ENCODE measurements at regions not wholly inside any gene's neighbourhood (a gene's known extent, or its start where the extent isn't known, plus 50 kb on each side); places are given as distances from the start of the nearest gene placed in this dataset.

GRCh38 chr6:67221226-67221625 is 1413.9 kb upstream of the ADGRB3 start:
- TF ChIP-seq ZNF274 (IDR thresholded peaks at IDR 0.05; ENCODE audit: low read depth, low read length): no peak
- no peak overlapping the region for H3K4me3 ChIP-seq (ENCODE audit: low read length)

- TF ChIP-seq ZNF274 (IDR thresholded peaks at IDR 0.05; ENCODE audit: low read depth, low read length): no peak
- no peak overlapping the region for H3K4me3 ChIP-seq (ENCODE audit: low read length)
These were observed 1415.7 kb upstream of the ADGRB3 start for GRCh38 chr6:67219346-67219745.

- no peak for TF ChIP-seq ZNF274 (IDR thresholded peaks at IDR 0.05; ENCODE audit: low read depth, low read length)
- no peak overlapping the region for H3K4me3 ChIP-seq (ENCODE audit: low read length)
These were observed 1422.5 kb upstream of the ADGRB3 start for GRCh38 chr6:67212584-67212983.

- TF ChIP-seq ZNF274 (IDR thresholded peaks at IDR 0.05; ENCODE audit: low read depth, low read length): no peak
- no peak overlapping the region for H3K4me3 ChIP-seq (ENCODE audit: low read length)
These were observed 1424.6 kb upstream of the ADGRB3 start for GRCh38 chr6:67210450-67210849.

DNA sequence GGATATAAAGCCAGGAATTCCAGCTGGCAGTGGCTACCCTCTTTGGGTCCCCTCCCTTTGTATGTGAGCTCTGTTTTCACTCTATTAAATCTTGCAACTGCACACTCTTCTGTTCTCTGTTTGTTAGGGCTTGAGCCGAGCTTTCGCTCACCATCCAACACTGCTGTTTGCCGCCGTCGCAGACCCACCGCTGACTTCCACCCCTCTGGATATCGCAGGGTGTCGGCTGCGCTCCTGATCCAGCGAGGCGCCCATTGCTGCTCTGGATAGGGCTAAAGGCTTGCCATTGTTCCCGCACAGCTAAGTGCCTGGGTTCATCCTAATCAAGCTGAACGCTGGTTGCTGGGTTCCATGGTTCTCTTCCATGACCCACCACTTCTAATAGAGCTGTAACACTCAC is 1433.5 kb upstream of the ADGRB3 start:
- no peak for TF ChIP-seq ZNF274 (IDR thresholded peaks at IDR 0.05; ENCODE audit: low read depth, low read length)
- no peak overlapping the region for H3K4me3 ChIP-seq (ENCODE audit: low read length)

DNA sequence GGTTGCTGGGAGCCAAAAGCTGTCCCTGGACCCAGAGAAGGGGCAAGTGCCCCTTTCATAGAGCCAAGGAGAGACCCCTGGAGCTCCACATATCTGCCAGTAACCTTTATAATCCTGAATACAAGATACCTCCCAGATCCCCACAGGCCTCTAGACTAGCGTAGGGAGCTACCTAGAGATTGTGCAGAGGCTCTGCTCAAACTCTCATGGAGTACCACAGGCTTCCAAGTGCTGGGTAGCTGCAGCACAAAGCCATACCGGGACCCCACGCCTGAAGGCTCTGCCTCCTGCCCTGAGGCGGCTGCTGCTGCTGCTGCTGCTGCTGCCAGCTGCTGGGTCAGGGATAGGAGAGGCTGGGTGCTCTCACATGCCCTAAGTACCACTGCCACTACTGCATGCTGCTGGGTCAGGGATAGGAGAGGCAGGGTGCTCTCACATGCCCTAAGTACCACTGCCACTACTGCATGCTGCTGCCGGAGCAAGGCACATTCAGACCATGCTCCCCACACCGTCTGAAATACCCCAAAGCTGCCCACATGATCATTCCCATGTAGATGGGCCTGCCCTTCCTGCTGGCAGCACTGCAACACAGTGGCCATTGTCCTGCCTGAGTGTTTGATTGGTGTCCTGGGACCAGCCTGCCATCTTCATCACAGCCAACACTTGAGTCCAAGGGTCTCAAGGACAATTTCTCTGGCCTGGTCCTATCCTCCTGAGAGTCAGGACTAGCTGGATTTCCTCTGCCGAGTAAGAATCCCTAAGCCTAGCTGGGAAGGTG is 1434.3 kb upstream of the ADGRB3 start:
- no peak for TF ChIP-seq ZNF274 (IDR thresholded peaks at IDR 0.05; ENCODE audit: low read depth, low read length)

DNA sequence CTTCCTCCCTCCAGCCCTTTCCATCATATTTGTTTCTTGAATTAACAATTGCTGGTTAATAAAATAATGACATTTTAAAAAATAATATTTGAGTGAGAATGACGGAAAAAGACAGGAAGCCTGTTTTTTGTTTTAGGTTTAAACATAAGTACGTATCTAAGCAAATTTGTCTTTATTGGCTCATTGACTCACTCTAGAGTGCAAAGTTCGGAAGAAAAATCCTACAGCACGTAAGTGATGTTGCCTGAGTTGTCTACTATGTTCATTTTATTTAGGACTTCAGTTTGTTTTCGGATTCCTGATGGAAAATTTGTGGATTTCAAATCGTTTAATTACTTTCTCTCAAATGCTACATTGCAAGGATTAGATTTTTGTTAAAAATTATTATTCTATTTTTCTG is 1435.7 kb upstream of the ADGRB3 start:
- H3K4me3 ChIP-seq (ENCODE audit: low read length): no peak overlapping the region
- TF ChIP-seq ZNF274 (IDR thresholded peaks at IDR 0.05; ENCODE audit: low read depth, low read length): no peak

More for the DNA sequence above, 1434.3 kb upstream of the ADGRB3 start:
- H3K4me3 ChIP-seq (ENCODE audit: low read length): no peak overlapping the region

DNA sequence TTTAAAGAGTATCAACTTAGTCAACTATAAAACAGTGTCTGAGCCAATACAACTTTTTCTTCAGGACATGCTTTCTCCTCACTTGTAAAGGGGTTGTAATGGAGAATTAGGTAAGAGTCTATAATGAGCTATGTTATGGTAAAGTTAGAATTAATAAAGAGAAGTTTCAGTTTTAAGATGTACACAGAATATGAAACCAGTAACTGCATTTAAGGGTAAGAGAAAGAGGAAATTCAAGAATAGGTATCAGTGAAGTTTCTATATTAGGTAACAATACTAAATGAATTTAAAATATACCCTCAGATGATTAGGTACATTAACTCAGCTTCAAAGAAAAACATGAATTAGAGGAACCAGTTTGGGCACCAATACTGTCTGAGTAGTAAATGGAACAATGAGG is 1444.3 kb upstream of the ADGRB3 start:
- H3K4me3 ChIP-seq (ENCODE audit: low read length): no peak overlapping the region
- no peak for TF ChIP-seq ZNF274 (IDR thresholded peaks at IDR 0.05; ENCODE audit: low read depth, low read length)

- H3K4me3 ChIP-seq (ENCODE audit: low read length): no peak overlapping the region
- TF ChIP-seq ZNF274 (IDR thresholded peaks at IDR 0.05; ENCODE audit: low read depth, low read length): no peak
These were observed 1450.7 kb upstream of the ADGRB3 start for GRCh38 chr6:67184405-67184804.

DNA sequence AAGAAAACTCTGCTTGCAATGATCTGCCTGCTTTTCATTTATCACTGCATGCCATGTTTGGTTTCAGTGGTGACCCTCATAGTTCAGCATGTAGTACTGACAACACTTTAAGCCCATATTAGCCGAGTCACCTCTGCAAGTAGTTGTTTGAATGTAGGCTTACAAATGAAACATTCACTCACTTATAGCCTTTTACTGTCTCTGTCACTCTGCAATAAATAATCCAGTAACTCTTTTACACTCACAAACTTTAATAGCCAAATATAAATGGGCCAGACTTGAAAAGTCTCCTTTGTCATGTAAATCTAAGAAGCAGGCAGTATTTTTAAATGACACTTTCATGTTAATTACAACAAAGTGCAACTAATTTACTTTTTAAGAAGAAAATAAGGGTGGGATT is 1460.0 kb upstream of the ADGRB3 start:
- no peak for TF ChIP-seq ZNF274 (IDR thresholded peaks at IDR 0.05; ENCODE audit: low read depth, low read length)
- H3K4me3 ChIP-seq (ENCODE audit: low read length): no peak overlapping the region

GRCh38 chr6:67165606-67166005 is 1458.6 kb upstream of the EYS start:
- no peak overlapping the region for H3K4me3 ChIP-seq (ENCODE audit: low read length)
- no peak for TF ChIP-seq ZNF274 (IDR thresholded peaks at IDR 0.05; ENCODE audit: low read depth, low read length)

DNA sequence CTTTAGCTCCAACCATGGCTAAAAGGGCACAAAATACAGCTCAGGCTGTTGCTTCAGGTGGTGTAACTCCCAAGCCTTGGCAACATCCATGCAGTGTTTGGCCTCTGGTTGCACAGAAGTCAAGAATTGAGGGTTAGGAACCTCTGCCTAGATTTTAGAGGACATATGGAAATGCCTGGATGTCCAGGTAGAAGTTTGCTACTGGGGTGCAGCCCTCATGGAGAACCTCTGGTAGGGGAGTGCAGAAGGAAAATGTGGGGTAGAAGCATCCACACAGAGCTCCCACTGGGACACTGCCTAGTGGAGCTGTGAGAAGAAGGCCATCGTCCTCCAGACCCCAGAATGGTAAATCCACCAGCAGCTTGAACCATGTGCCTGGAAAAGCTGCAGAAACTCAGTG is 1453.8 kb upstream of the EYS start:
- no peak overlapping the region for H3K4me3 ChIP-seq (ENCODE audit: low read length)
- no peak for TF ChIP-seq ZNF274 (IDR thresholded peaks at IDR 0.05; ENCODE audit: low read depth, low read length)

DNA sequence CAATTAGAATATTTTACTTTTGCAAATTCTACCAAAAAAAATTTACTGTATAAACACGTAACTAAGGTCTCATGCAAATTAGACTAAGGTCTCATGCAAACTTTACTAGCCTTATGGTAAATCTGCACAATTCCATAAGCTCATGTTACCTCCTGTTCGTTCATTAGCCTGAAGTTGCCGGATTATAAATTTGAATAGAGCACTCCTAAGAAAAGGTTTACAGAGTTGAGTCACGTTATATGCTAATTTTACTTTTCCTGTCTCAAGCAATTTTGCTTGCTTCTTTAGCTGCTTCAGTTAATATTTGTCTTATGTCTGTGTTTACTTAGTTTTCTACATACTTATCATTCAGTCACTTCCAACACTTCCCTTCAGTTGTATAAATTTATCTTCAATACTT is 1434.0 kb upstream of the EYS start:
- no peak overlapping the region for H3K4me3 ChIP-seq (ENCODE audit: low read length)
- no peak for TF ChIP-seq ZNF274 (IDR thresholded peaks at IDR 0.05; ENCODE audit: low read depth, low read length)

DNA sequence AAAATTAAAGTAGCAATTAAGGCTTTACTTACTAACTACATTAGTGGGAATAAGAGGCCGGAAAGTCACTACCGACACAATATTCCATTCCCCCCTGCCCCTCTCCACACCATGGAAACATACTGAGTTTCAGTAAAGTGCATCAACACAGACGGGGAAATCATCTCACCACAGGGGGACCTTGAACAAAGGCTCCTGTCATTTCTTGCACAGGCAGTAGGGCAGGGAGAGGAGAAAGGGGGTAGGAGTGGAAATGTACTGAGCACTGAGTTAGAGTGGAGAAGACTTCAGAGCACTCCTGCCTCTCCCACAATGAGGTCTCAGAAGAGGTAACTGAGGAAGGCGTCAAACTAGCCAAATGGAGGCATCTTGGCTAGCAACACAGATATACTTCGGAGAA is 1426.9 kb upstream of the EYS start:
- H3K4me3 ChIP-seq (ENCODE audit: low read length): no peak overlapping the region
- no peak for TF ChIP-seq ZNF274 (IDR thresholded peaks at IDR 0.05; ENCODE audit: low read depth, low read length)

- TF ChIP-seq ZNF274 (IDR thresholded peaks at IDR 0.05; ENCODE audit: low read depth, low read length): no peak
- no peak overlapping the region for H3K4me3 ChIP-seq (ENCODE audit: low read length)
These were observed 1424.8 kb upstream of the EYS start for GRCh38 chr6:67131827-67132226.

- H3K4me3 ChIP-seq (ENCODE audit: low read length): no peak overlapping the region
- no peak for TF ChIP-seq ZNF274 (IDR thresholded peaks at IDR 0.05; ENCODE audit: low read depth, low read length)
These were observed 1422.8 kb upstream of the EYS start for GRCh38 chr6:67129780-67130179.

All from GM08714 (cell line).